ENCODE measurements at regions not wholly inside any gene's neighbourhood (a gene's known extent, or its start where the extent isn't known, plus 50 kb on each side); places are given as distances from the start of the nearest gene placed in this dataset.
A peak's percentile ranks its signal among the peaks of the same experiment; 100 is the strongest.
"Not testable (repeated sequence)": the region's sequence is repeated elsewhere in the genome, so short reads cannot be mapped to it uniquely, and the experiment has no call there.

DNA sequence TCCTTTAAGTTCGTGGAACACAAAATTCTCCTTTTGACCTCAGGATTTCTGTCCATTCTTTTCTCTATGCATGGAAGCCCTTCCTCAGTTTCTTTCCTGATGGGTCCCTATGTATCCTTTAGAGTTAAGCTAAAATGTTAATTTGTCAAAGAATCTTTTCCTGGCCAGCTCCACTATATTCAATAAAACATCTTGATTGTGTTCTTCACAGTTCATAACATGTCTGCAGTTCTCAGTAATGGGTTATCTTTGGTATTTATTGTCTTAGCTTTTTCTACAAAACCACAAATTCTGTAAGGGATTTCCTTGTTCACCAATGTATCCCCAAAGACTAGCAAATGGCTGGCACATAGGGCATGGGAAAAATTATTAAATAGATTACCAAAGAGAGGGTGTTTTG, 998.5 kb downstream of the ADGRL2 start:
- DNase-seq: no peak

DNA sequence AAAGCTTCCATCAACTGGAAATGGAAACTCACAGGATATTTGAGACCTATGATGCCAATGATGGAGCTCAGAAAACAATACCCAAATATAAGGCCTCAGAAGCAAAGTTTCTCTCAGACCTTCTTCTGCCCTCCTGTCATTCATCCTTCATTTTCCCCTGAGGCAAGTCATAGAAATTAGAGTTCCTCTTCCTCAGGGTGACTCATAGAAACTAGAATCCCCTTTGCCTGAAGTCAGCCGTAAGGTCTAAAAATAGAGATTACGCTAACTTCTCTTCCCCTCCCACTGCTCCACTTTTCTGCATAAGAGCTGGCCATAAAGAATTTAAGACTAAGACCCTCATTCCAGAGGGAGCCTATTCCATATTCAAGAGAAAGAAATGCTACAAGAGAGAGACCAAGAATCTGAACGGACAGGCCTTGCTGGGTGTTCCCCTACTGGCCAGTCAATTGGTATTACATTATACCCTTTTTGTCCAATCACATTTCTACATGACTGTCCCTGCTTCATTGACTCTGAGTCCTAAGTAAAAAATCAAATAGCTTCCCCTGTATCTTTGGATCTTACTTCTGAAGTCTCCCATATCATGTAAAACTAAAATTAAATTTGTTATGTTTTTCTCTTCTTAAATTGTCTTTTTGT, 994.9 kb downstream of the ADGRL2 start:
- no peak for DNase-seq

DNA sequence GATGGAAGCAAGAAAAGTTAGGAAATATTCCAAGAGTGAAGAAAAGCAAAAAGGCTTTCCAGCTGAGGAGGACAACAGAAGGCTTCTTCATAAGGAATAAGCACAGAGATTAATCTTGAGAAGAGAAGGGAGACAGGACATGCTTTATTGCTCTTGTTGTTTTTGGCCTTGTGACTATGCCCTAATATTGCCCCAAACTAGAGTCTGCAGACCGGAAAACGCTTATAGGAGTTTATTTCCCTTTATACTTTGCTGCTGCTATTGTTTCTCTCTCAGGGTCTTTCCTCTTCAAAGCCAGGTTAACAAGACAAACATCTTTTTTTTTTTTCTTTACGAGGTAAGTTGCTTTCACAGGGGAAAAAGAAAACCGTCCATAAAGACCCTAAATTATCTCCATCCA, 991.4 kb downstream of the ADGRL2 start:
- no peak for DNase-seq

DNA sequence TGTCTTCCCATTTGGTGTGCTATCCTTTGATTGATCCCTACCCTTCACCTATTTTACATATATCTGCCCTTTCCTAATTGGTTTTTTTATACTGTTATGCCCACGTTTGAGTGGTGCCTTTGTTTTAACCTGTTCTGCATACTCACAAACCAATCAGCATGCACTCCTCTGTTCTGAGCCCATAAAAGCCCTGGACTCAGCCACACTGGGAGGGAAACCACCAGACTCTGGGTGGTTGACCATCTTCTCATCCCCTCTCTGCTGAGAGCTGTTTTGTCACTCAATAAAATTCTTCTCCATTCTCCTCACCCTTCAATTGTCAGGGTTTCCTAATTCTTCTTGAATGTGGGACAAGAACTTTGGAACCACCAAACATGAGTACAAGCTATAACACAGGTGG, 989.8 kb downstream of the ADGRL2 start:
- DNase-seq: no peak

GRCh38 chr1:82788660-82789059, 987.9 kb downstream of the ADGRL2 start:
- DNase-seq: no peak

GRCh38 chr1:82788038-82788437, 987.3 kb downstream of the ADGRL2 start:
- no peak for DNase-seq

DNA sequence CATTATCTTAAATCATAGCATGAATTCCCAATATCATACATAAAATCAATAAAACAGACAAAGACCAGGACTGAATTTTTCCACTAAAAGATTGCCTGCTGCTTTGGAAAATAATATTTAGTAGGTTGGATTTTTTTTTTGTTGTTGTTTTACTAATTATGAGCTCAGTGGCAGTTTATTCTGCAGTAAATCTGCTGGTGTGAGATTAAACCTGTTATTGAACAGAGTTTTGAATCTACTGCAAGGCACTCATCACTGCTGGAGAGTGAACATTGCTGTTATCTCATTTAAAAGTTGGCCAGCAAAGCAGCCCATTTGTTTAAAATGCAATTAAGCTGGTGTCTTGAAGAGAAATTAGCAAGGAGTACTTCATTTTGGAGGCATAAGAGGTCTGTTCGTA, 986.1 kb downstream of the ADGRL2 start:
- no peak for DNase-seq

DNA sequence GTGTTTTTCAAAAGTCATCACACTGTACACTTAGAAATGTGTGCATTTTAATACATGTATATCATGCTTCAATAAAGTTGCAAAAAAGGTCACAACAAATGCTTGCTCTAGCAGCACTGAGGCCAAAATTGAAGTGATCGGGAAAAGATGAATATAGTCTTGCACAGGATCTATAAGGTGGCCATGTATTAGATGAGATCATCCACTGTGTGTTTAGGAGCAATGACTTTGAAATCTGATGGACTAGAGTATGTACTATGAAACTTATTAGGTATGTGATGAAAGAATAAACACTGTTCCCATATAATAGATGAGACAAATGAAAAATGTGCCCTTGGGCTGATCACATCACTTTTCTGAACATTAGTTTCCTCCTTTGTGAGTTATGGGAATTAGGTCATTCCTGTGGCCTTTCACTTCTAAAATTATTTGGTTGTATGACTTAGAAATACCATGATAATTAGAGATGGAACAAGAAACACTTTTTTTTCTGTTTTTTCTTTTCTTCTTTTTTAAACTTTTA, 984.6 kb downstream of the ADGRL2 start:
- DNase-seq: no peak

DNA sequence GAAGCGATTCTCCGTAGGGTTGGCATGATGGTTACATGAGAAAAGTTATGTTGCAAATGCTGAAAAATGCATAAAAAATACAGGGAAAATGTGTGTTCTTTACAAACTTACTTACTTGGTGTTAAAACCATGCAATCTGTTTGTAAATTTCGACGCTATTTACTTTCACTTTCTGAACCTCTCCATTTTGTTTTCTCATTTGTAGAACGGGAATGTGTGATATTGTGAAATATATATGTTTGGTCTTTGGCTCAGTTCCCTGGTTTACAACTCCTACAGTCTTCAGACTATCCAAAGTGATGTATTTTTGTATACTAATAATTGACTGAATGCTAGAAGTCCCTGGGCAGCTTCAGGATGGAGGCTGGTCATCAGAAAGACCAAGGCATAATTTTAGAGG, 982.3 kb downstream of the ADGRL2 start:
- no peak for DNase-seq

- no peak for DNase-seq
These were observed 981.9 kb downstream of the ADGRL2 start for GRCh38 chr1:82782599-82782998.

- DNase-seq: no peak
These were observed 977.9 kb downstream of the ADGRL2 start for GRCh38 chr1:82778612-82779011.

GRCh38 chr1:82777240-82777639, 976.5 kb downstream of the ADGRL2 start:
- DNase-seq: no peak

GRCh38 chr1:82776730-82777129, 976.0 kb downstream of the ADGRL2 start:
- not testable (repeated sequence) for DNase-seq

GRCh38 chr1:82775406-82776000, 974.8 kb downstream of the ADGRL2 start:
- DNase-seq: peak; percentile 18

- DNase-seq: no peak
These were observed 962.2 kb downstream of the ADGRL2 start for GRCh38 chr1:82762829-82763532.

DNA sequence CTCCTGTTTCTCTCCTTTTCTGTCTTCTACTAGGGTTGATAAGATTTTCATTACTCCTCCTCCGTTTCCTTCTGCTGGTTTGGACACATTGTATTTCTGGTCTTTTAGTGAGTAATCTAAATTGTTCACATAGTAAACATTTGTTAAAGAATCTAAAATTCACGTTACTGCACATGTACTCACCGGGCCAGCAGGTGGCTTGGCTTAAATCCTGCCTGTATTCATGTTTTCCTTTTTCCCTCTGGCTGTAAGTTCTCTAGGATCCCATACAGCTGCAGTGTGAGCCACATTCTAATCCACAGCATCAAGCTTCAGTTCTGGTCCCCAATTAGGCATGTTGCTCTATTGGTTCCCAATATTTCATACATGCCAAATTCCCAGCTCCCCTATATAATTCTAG, 958.3 kb downstream of the ADGRL2 start:
- DNase-seq: no peak

DNA sequence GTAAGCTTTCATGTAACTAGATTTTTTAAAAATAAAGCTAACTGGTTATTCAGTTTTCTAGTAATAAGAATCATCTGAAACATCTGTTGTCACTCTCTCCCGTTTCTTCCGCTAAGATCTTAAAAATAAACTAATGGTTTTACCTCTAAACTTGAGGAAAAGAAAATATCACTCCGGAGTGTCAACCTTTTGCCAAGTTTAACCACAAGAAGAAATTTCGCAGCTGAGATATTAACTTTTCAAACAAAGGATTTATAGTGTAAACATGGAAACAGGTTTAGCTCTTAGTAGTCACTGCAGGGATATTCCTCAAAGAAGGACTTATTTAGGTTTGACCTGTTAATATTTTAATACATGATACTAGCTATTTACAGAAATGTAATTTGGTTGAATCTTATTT, 954.9 kb downstream of the ADGRL2 start:
- no peak for DNase-seq

DNA sequence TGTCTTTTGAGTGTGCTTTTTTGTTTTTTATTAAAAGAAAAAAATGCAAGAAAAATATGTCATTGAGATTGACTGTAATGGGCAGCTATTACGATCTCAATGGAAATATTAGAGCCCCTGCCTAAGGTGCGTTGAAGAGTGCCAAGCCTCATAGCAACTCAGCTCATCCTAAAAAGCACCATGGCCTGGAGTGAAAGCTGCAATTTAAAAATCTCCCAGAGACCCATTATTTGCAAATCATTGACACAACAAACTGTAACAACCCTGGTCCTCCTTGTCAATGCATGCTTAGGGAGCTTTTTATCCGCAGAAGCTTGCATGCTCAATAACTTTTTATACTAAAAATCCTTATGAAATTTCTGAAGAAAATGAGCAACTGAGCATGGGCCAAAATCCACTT, 954.5 kb downstream of the ADGRL2 start:
- no peak for DNase-seq

- DNase-seq: no peak
These were observed 951.3 kb downstream of the ADGRL2 start for GRCh38 chr1:82752046-82752445.

- DNase-seq: no peak
These were observed 932.9 kb downstream of the ADGRL2 start for GRCh38 chr1:82733645-82734044.

DNA sequence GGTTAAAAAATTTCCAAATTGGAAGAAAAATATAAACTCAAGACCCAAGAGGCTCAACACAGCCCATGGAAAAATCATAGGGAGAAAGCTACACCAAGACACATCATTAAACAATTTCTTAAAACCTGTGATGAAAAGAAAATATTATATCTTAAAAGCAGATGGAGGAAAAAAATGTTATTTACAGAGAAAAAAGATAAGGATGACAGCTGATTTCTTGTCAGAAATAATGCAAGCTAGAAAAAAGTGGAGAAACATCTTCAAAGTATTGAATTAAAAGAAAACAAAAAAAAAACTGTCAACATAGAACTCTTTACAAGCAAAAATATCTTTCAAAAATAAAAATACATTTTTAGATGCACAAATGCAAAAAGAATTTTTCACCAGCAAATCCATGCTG, 930.5 kb downstream of the ADGRL2 start:
- no peak for DNase-seq

DNA sequence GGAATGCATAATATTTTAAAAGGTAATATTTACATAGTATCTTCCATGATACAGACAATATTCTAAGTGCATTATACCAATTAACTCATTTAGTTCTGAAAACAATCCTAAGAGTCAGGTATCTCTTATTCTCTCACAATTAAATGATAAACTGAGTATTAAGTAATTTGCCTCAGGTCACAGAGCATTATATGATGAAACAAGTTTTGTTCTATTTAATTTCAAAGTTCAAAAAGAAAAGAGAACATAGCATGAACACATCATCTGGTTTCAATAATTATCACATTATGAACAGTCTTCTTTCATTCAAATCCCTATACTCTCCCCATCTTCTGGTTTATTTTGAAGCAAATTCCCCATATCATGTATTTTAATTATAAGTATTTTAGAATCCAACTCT, 927.5 kb downstream of the ADGRL2 start:
- DNase-seq: no peak

DNA sequence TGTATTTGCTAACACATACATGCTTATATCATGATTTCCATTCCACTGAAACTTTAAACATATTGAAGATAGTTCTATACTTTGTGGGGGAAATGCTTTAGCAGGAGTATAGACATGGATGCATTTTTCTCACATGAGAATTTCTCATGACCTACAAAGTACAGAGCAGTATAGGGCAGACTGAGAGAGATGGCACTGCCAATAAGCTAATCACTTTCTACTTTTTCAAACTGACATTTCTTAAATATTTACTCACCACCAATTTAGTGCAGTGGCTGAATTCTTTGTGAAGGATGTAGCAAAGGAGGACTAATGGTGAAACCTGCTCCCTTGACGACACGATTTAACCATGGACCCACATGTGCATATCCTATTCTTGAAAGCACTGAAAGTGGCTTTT, 923.5 kb downstream of the ADGRL2 start:
- DNase-seq: no peak

GRCh38 chr1:82722608-82723007, 921.9 kb downstream of the ADGRL2 start:
- DNase-seq: no peak
